ENCODE measurements at regions not wholly inside any gene's neighbourhood (a gene's known extent, or its start where the extent isn't known, plus 50 kb on each side); places are given as distances from the start of the nearest gene placed in this dataset.

GRCh38 chr2:2739231-2739795, 408.2 kb upstream of the MYT1L start:
- no peak overlapping the region for H3K27ac ChIP-seq
- no peaks in the 10 kb centered on the region for H3K4me1 ChIP-seq
- TF ChIP-seq, protein P1, sequence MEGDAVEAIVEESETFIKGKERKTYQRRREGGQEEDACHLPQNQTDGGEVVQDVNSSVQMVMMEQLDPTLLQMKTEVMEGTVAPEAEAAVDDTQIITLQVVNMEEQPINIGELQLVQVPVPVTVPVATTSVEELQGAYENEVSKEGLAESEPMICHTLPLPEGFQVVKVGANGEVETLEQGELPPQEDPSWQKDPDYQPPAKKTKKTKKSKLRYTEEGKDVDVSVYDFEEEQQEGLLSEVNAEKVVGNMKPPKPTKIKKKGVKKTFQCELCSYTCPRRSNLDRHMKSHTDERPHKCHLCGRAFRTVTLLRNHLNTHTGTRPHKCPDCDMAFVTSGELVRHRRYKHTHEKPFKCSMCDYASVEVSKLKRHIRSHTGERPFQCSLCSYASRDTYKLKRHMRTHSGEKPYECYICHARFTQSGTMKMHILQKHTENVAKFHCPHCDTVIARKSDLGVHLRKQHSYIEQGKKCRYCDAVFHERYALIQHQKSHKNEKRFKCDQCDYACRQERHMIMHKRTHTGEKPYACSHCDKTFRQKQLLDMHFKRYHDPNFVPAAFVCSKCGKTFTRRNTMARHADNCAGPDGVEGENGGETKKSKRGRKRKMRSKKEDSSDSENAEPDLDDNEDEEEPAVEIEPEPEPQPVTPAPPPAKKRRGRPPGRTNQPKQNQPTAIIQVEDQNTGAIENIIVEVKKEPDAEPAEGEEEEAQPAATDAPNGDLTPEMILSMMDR (IDR thresholded peaks at IDR 0.05 in 8 of 11, conservative IDR thresholded peaks at IDR 0.05 in 3 of 11) = no peak
- no peak for TF ChIP-seq POLR2A (IDR thresholded peaks at IDR 0.05)
- no peak for TF ChIP-seq POLR2AphosphoS5 (IDR thresholded peaks at IDR 0.05)
- intact Hi-C loops (cut with DNase I; ENCODE audit: low total_unique reads) = no loop called here
- no peak overlapping the region for H3K4me3 ChIP-seq
- WGBS, 5 donors = 83 to 98% (median 93%) methylated on average over 9 of the region's 9 CpGs
- H3K27me3 ChIP-seq (replicated peaks in 1 of 7) = no peaks in the 10 kb centered on the region
- H3K9me3 ChIP-seq = no peaks in the 10 kb centered on the region
- H3K36me3 ChIP-seq = no peaks in the 10 kb centered on the region
- DNase-seq = peak; percentile 40

DNA sequence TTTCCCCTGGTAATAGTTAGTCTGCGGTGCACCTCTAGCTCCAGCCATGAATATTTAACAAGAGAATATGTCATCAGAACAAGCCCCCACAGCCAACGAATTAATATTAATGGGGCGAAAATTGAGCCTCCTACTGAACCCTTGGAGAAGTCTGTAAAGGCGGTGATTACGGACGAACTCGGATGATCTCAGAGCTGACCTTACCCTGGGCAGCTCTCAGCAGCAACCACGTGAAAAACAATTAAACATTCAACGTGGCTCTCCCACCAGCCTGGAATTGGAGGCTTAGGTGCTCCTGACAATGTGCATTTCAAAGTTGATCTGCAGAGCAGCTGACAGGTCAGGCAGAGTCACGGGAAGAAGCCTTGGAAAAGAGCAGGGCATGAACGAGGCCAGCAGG, 407.6 kb upstream of the MYT1L start:
- Histone ChIP-seq H3K4me1 (no peaks in the 10 kb centered on the region), H3K4me3 (no peak overlapping the region), H3K27me3 (replicated peaks in 1 of 7) (no peaks in the 10 kb centered on the region), H3K27ac (no peak overlapping the region), H3K9me3 (no peaks in the 10 kb centered on the region), H3K36me3 (no peaks in the 10 kb centered on the region)
- intact Hi-C loops (cut with DNase I; ENCODE audit: low total_unique reads) = no loop called here
- 60 to 91% (median 79%) methylated on average over 11 of the region's 11 CpGs for WGBS, 5 donors
- TF ChIP-seq, protein P1 (IDR thresholded peaks at IDR 0.05 in 8 of 11, conservative IDR thresholded peaks at IDR 0.05 in 3 of 11) = no peak
- TF ChIP-seq POLR2A (IDR thresholded peaks at IDR 0.05) (no peak), POLR2AphosphoS5 (IDR thresholded peaks at IDR 0.05) (no peak)
- no peak for DNase-seq

GRCh38 chr2:2738276-2738675, 407.2 kb upstream of the MYT1L start:
- no peak overlapping the region for H3K27ac ChIP-seq
- intact Hi-C loops (cut with DNase I; ENCODE audit: low total_unique reads) = no loop called here
- H3K27me3 ChIP-seq (replicated peaks in 1 of 7) = no peaks in the 10 kb centered on the region
- no peaks in the 10 kb centered on the region for H3K4me1 ChIP-seq
- no peaks in the 10 kb centered on the region for H3K9me3 ChIP-seq
- H3K36me3 ChIP-seq = no peaks in the 10 kb centered on the region
- peak; percentile 61 for DNase-seq
- H3K4me3 ChIP-seq = no peak overlapping the region
- TF ChIP-seq POLR2A (IDR thresholded peaks at IDR 0.05) (no peak), POLR2AphosphoS5 (IDR thresholded peaks at IDR 0.05) (no peak)
- TF ChIP-seq, protein P1 (IDR thresholded peaks at IDR 0.05 in 8 of 11, conservative IDR thresholded peaks at IDR 0.05 in 3 of 11) = no peak
- 85 to 94% (median 89%) methylated on average over 11 of the region's 11 CpGs for WGBS, 5 donors

GRCh38 chr2:2735041-2735440, 404.0 kb upstream of the MYT1L start:
- Histone ChIP-seq H3K9me3 (no peaks in the 10 kb centered on the region), H3K27me3 (replicated peaks in 1 of 7) (peaks cover 0 to 8% (median 0%) of the 10 kb centered on the region in 7 donors), H3K36me3 (no peaks in the 10 kb centered on the region), H3K4me1 (no peaks in the 10 kb centered on the region), H3K27ac (no peak overlapping the region), H3K4me3 (no peak overlapping the region)
- 82 to 90% (median 84%) methylated on average over 7 of the region's 7 CpGs for WGBS, 5 donors
- TF ChIP-seq POLR2A (IDR thresholded peaks at IDR 0.05) (no peak), POLR2AphosphoS5 (IDR thresholded peaks at IDR 0.05) (no peak)
- TF ChIP-seq, protein P1 (IDR thresholded peaks at IDR 0.05 in 8 of 11, conservative IDR thresholded peaks at IDR 0.05 in 3 of 11) = no peak
- DNase-seq = peak; percentile 17
- intact Hi-C loops (cut with DNase I; ENCODE audit: low total_unique reads) = no loop called here

Data from spleen (tissue), 11 donors.